ENCODE measurements at regions not wholly inside any gene's neighbourhood (a gene's known extent, or its start where the extent isn't known, plus 50 kb on each side); places are given as distances from the start of the nearest gene placed in this dataset.
A peak's percentile ranks its signal among the peaks of the same experiment; 100 is the strongest.
"Not testable (repeated sequence)": the region's sequence is repeated elsewhere in the genome, so short reads cannot be mapped to it uniquely, and the experiment has no call there.

DNA sequence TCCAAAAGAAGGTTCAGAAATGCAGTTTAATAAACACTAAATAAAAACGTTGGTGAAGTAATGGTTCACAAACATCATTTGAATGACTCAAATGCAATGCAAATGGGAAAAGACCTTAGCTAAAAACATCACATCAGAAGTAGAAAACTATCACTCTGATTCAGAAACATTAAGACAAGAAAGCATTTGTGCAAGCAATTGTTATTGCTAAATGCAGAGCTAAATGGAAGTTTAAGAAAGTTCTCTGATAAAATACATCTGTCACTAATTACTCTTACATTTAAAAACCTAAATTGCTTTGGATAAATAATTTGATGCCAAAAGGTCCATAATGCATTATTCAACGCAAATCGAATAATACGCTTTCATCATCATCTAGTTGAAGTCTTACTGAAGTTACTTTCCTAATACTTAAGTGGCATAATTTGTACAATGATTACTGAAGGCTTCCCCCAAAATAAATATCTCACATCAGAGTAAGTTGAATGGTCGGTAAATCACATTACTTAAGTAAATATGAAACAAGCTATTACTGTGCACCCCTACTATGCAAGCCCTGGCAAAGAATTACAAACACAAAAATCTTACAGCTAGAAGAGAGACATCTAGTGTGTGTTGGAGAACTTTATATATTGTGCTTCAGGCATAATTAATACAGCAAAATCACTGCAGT lies 105.7 kb upstream of the KCTD1 start:
- DNase-seq = no peak

- no peak for DNase-seq
Measured at GRCh38 chr18:26652501-26652900, 104.1 kb upstream of the KCTD1 start.

GRCh38 chr18:26650310-26651268 lies 102.2 kb upstream of the KCTD1 start:
- DNase-seq = peak in 23 of 56 donors; percentile 11 to 70 (median 45)

GRCh38 chr18:26649193-26649543 lies 100.8 kb upstream of the KCTD1 start:
- DNase-seq = no peak

DNA sequence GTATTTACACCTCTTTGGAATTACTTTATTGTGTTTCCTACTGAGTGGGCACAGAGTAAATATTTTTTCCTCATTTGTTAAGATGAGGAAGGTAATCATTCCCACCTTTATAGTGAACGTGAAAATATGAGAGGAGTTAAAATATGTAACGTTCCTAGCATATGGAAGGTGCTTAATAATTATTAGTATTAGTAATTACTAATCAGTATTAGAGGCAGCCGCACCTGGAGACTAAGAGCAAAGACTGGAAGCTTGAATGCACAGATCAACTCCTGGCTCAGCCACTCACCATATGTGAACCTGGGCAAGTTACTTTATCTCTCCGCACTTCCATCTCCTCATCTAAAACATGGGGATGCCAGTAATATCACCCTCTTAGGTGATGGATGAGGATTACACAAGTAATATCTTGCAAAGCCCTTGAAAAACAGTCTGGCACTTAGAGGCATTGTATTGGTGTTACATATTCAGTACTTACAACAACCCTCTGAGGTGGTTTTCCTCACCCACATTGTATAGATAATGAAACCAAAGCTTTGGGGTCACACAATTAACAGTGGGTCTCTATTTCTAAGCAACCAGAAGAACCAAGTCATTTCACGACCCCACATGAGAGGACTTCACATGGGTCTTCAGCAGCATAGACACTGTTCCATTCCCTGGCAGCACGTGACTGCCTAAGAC lies 100.3 kb upstream of the KCTD1 start:
- no peak for DNase-seq

DNA sequence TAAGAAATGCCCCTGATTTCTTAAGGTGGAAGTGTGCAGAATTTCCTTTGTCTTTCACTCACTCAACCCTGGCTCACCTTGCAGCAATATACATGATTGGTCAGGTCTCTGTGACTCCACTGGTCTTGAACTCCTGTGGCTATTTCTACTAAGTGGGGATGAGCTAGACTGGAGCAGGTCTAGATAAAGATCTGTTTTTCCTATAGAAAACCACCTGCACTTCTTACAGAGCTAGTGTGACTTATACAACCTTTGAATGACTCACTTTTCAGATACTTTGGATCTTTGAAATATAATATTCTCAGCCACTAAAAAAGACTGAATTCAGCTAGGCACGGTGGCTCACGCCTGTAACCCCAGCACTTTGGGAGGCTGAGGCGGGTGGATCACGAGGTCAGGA lies 98.5 kb upstream of the KCTD1 start:
- DNase-seq = no peak

DNA sequence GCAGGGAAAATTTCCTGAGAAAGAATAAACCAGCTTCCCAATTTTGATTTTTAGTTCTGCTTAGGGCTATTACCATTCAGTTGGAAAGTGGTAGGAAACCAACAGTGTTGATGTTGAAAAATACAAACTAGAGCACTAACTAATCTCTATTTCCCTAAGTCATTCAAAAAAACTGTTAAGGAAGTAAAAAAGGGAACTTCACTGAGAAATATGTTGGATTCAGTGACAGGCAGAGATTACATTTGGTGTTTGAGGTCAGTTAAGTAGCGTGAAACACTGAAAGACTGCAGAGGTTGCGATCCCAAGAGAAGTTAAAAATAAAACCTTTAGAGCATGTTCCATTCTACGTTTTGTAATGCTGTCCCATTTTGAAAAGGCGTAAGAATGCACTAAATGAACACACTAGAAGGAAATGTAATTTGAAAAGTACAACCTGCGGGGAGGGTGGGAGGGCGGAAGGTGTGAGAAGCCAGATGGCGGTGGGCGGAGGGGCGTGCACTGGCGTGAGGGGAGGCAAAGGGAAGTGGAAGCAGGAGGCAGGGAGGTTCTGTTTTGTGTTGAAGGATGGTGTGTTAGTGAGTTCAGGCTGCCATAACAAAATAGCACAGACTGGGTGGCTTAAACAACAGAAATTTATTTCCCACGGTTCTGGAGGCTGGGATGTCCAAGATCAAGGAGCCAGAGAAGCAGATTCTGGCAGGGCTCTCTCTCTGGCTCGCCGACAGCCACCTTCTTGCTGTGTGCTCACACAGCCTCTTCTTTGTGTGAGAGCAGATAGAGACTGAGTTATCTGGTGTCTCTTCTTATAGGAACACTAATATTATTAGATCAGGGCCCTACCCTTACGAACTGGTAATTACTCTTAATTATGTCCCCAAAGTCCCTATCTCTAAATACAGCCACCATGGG lies 94.3 kb upstream of the KCTD1 start:
- no peak for DNase-seq

GRCh38 chr18:26640541-26640940 lies 92.2 kb upstream of the KCTD1 start:
- no peak for DNase-seq

DNA sequence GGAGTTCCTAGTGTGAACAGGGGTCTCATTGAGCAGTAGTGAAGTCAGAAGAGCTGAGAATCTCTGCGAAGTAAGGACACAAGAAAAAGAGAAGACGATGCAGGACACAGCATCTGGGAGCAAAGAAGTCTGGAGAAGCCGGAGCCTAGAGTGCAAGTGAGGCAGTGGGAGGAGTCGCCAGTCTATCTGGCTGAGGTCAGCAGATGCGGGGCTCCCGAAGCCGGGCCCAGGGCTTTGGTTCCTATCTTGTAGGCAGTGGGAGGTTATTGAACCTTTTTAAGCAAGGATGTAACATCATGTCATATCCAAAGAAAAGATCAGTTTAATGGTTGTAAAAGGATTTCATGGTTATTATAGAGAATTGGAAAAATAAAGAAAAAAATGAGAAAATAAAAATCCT lies 90.8 kb upstream of the KCTD1 start:
- DNase-seq = no peak

GRCh38 chr18:26637983-26638382 lies 89.6 kb upstream of the KCTD1 start:
- DNase-seq = no peak

DNA sequence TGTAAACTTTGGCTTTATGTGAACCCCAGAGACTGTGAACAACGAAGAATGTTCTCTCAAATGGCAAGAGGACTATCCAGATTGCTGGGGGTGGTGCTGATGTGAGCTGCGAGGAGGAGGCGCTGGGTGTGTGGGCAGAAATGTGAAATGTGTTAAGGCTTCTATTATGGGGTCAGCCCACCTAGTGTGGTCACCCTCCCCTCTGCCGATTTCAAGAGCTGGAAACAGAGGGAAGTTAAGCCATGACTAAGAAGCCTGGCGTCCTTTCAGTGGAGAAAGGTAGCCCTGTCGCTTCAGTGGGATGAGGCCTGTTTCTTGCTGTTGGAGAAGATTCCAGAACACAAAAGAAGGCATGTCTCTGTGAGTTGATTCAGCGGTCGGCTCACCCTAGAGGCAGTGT lies 89.0 kb upstream of the KCTD1 start:
- DNase-seq = peak in 9 of 56 donors; percentile 12 to 67 (median 25)

DNA sequence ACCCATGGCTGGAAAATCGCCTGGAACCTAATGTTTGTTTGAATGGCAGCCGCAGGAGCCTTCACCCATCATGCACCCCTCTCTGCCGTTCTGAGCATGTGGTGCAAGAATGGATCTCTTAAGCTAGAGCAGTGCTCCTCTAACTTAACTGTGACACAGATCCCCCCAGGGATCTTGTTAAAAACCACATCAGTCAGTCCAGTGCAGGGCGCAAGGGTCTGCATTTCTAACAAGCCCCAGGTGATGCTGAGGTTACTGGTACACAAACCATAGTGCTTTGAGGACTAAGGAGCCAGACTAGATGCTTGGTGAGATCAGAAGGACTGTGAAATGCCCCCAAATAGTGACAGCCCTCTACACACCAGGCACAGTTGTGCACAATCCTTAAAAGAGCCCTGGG lies 87.1 kb upstream of the KCTD1 start:
- DNase-seq = no peak

GRCh38 chr18:26634631-26635030 lies 86.3 kb upstream of the KCTD1 start:
- no peak for DNase-seq

DNA sequence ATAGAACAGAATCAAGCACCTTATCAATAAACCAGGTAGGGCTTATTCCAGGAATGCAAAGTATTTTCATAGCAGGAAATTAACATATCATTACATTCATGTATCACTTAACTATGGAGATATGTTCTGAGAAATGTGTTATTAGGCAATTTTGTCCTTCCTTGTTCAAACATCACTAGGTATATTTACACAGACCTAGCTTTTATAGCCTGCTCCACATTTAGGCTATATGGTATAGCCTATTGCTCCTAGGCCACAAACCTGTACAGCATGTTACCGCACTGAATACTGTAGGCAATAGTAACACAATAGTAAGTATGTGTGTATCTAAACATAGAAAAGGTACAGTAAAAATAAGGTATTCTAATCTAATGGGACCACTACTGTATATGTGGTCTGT lies 82.8 kb upstream of the KCTD1 start:
- no peak for DNase-seq

DNA sequence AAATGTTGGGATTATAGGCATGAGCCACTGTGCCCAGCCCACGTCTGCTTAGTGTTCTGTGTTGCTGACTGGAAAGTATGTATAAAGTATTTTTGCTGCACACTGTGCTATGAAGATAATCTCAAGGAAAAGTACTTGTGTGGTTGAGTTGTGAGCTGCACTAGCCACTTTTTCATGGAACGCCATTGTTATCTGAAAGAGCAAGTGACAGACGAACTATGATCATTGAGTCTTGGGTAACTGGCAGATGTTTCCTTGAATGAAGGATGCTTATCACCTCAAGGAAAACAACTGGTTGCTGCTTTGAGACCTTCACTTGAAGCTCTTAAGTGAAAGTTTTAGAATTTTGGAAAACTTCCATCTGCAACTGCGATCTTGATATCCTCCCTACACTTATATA lies 82.2 kb upstream of the KCTD1 start:
- DNase-seq = no peak

GRCh38 chr18:26628017-26628416 lies 79.7 kb upstream of the KCTD1 start:
- no peak for DNase-seq

DNA sequence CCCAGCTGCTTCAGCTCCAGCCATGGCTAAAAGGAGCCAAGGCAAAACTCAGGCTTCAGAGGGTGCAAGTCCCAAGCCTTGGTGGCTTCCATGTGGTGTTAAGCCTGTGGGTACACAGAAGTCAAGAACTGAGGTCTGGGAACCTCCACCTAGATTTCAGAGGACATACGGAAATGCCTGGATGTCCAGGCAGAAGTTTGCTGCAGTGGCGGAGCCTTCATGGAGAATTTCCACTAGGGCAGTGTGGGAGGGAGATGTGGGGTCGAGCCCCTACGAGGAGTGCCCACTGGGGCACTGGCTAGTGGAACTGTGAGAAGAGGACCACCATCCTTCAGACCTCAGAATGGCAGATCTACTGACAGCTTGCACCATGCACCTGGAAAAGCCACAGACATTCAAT lies 76.1 kb upstream of the KCTD1 start:
- DNase-seq = no peak

DNA sequence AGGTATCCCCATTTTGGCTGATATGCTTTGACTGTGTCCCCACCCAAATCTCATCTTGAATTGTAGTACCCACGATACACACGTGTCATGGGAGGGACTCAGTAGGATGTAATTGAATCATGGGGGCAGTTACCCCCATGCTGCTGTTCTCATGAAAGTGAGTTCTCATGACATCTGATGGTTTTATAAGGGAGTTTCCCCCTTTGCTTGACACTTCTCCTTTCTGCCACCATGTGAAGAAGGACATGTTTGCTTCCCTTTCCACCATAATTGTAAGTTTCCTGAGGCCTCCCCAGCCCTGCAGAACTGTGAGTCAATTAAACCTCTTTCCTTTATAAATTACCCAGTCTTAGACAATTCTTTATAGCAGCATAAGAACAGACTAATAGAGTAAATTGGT lies 75.0 kb upstream of the KCTD1 start:
- not testable (repeated sequence) for DNase-seq

DNA sequence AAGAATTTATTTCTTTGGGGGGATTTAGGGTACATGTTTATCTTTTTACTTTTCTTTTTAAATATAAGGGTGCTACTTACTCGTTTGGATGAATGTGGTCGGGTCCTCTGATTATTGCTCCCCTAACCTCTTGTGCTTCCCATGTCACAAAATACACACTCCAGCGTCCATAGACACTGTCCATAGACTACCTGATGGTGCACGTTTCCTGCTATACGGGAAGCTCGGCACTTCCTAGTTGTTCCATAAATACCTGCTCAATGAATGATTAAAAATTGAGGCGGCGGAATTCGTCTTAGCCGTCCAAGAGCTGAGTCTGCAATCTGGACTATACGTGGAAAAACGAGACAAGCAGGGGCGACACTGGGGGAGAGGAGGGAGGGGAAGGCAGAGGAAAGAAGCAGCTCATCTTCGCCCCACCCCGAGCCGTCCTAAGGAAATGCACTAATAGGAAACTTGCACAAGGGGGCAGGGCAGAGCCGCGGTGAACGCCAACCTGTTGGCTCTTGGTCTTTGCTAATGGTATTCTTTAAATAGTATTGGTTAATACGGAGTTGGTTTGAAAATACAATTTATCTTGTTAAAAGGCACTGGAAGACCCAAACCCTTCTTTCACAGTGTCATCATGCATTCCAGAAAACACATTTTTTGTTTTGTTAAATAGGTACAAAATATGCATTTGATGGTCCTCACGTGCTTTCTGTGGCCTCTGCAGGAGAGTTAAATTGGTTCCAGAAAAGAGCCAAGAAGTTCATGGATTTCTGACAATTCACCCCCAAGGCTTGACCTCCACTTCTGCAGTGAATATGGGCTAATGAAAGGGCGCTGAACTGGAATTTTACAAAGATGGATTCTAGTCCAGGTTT lies 73.0 kb upstream of the KCTD1 start:
- peak in 24 of 56 donors; percentile 2 to 51 (median 14) for DNase-seq

DNA sequence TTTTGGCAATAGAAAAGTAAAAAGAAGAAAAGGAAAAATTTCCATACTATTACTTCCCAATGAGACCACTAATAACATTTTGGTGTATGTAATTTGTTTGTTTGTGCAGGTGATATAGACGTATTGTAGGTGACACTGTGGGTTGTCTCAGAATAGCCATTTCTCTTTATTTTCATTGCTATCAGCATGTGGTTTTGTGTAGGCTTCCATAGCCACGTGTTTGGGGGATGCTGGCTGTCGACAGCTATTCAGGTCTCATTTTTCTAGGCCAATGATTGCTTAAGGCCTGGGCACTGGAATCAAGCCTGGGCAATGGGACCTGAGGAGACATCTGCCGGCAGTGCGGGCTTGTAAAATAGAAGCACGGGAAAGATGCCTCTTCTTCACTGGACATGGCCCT lies 71.0 kb upstream of the KCTD1 start:
- no peak for DNase-seq

Data from amygdala (tissue), 56 donors.